Pancreas (tissue), 10 donors: ENCODE measurements at regions not wholly inside any gene's neighbourhood (a gene's known extent, or its start where the extent isn't known, plus 50 kb on each side); places are given as distances from the start of the nearest gene placed in this dataset.
A peak's percentile ranks its signal among the peaks of the same experiment; 100 is the strongest.

Experiments used
- ATAC-seq, 4 donors: fragments of 200-7000 bp; cut with Tn5 transposase; one replicate each; pipeline versions ENCODE4 v1.8.0 to v1.9.1; 2020; ENCODE audit warnings: mild to moderate bottlenecking in 4 of 4, moderate library complexity in 4 of 4
- DNase-seq, 6 donors: peaks; one replicate each; pipeline ENCODE4 v3.0.0-alpha.2; 2020
- FAIRE-seq: peaks from 2 replicates; lab custom pipeline; 2012; peaks lifted over from hg19 to GRCh38; lab: Jason Lieb, UNC
- H3K27ac ChIP-seq, 4 donors: fragments of 200-600 bp; sonication (generic); 1 replicate in 3 of 4; 2 replicates in 1 of 4; pipeline versions ENCODE4 v1.5.0 to v1.8.0; 2020
- H3K27me3 ChIP-seq, 4 donors: fragments of 200-600 bp; one replicate each; pipeline ENCODE4 v1.8.0; 2021
- H3K36me3 ChIP-seq, 3 donors: fragments of 200-600 bp; sonication (generic) in 1 of 3; one replicate each; pipeline versions ENCODE4 v1.5.0 to v1.8.0; 2020 to 2021
- H3K4me1 ChIP-seq, 3 donors: fragments of 200-600 bp; one replicate each; pipeline ENCODE4 v1.8.0; 2021
- H3K4me3 ChIP-seq, 4 donors: fragments of 200-600 bp; sonication (generic) in 2 of 4; one replicate each; pipeline versions ENCODE4 v1.5.0 to v1.8.0; 2020 to 2021
- H3K9me3 ChIP-seq, 4 donors: fragments of 200-600 bp; one replicate each; pipeline ENCODE4 v1.8.0; 2021
- CTCF ChIP-seq, 4 donors: fragments of 200-600 bp; sonication (generic) in 3 of 4; IDR thresholded peaks; one replicate each; pipeline versions ENCODE4 v1.5.0 to v1.8.0; 2021; ENCODE audit warnings: antibody characterized with exemption in 4 of 4
- WGBS, 2 donors: extraction: QIAGEN DNeasy Blood & Tissue Kit; methylation state at CpG; one replicate each; pipeline ENCODE4 v1.1.7; 2013; 5-methylcytosine and 5-hydroxymethylcytosine counted together
- intact Hi-C, 3 donors: fragments of 100-400 bp; cut with DNase I; formaldehyde crosslinking; loops; one replicate each; pipeline versions ENCODE4 v1.11.1 to v1.14.2; 2022
- donor health status: healthy with polysubstance abuse.
- donor health status: DM: no; HTN: no; CAD: no; lungs with moderate emphysema.
- donor health status: DM: no; HTN: no; CAD: no.
- donor health status: control.
- donor health status: control.
- donor health status: Bipolar disorder and iron deficiency.
- donor health status: DM: yes; HTN: yes; CAD: no.
- donor health status: DM: no; HTN: no; CAD: no.
- donor health status: DM: no; HTN: no; CAD: no.
- donor health status: DM: yes; HTN: yes; CAD: no.

GRCh38 chr11:106497321-106497720 is 419.9 kb downstream of the AASDHPPT start:
- no peaks in the 10 kb centered on the region for H3K4me1 ChIP-seq
- H3K9me3 ChIP-seq = no peaks in the 10 kb centered on the region
- intact Hi-C loops = no loop called here
- no peak for TF ChIP-seq CTCF (IDR thresholded peaks at IDR 0.05)
- H3K27ac ChIP-seq = no peak overlapping the region
- no peak overlapping the region for H3K4me3 ChIP-seq
- FAIRE-seq (no peak), ATAC-seq (no peak), DNase-seq (no peak)
- WGBS, 2 donors = 86 to 98% methylated on average over 9 of the region's 9 CpGs
- H3K27me3 ChIP-seq = no peaks in the 10 kb centered on the region
- H3K36me3 ChIP-seq = no peaks in the 10 kb centered on the region

GRCh38 chr11:106497822-106498221 is 420.4 kb downstream of the AASDHPPT start:
- intact Hi-C loops = no loop called here
- Histone ChIP-seq H3K9me3 (no peaks in the 10 kb centered on the region), H3K4me1 (no peaks in the 10 kb centered on the region), H3K36me3 (no peaks in the 10 kb centered on the region), H3K27me3 (no peaks in the 10 kb centered on the region), H3K27ac (no peak overlapping the region), H3K4me3 (no peak overlapping the region)
- no peak for DNase-seq
- no peak for TF ChIP-seq CTCF (IDR thresholded peaks at IDR 0.05)
- no peak for ATAC-seq
- WGBS, 2 donors = 64 to 65% methylated on average over 2 of the region's 2 CpGs
- FAIRE-seq = no peak

DNA sequence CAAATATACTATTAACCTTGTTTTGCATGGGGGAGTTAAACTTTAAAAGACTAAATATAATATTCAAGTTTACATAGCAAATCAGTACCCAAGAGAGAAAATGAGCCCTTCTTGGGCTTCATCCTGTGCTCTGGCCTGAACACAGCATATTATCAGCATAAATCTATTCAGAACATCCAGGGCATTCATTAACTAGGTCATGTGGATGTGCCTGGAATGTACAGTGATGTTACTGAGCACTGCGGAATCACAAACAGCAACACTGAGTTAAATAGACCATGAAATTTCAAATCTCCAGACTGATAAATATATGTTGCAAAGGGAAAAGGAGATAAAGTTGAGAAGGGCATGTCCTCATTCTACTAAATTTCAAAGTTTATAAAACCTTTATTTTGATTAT is 426.4 kb downstream of the AASDHPPT start:
- FAIRE-seq = no peak
- WGBS, 2 donors = 55% methylated on average over 1 of the region's 1 CpG
- Histone ChIP-seq H3K27ac (no peak overlapping the region), H3K9me3 (no peaks in the 10 kb centered on the region), H3K27me3 (no peaks in the 10 kb centered on the region), H3K36me3 (no peaks in the 10 kb centered on the region), H3K4me3 (no peak overlapping the region), H3K4me1 (no peaks in the 10 kb centered on the region)
- DNase-seq = no peak
- no peak for TF ChIP-seq CTCF (IDR thresholded peaks at IDR 0.05)
- ATAC-seq = peak; percentile 40 to 81 (median 60)
- intact Hi-C loops = no loop called here

- 56 to 70% methylated on average over 1 of the region's 1 CpG for WGBS, 2 donors
Measured at GRCh38 chr11:106507645-106508306, 430.3 kb downstream of the AASDHPPT start.

More at GRCh38 chr11:106507645-106508306, 430.3 kb downstream of the AASDHPPT start:
- FAIRE-seq (no peak), ATAC-seq (no peak), DNase-seq (no peak)
- no peak overlapping the region for H3K27ac ChIP-seq
- H3K4me3 ChIP-seq = no peak overlapping the region
- no peaks in the 10 kb centered on the region for H3K27me3 ChIP-seq
- no peaks in the 10 kb centered on the region for H3K36me3 ChIP-seq
- TF ChIP-seq CTCF (IDR thresholded peaks at IDR 0.05) = no peak
- no peaks in the 10 kb centered on the region for H3K4me1 ChIP-seq
- H3K9me3 ChIP-seq = no peaks in the 10 kb centered on the region
- intact Hi-C loops = no loop called here
